Erythroblast (primary cell): ENCODE measurements at regions not wholly inside any gene's neighbourhood (a gene's known extent, or its start where the extent isn't known, plus 50 kb on each side); places are given as distances from the start of the nearest gene placed in this dataset.

Source experiments
- GATA1 ChIP-seq: IDR thresholded peaks from 2 replicates; pipeline ENCODE4 v1.6.1; 2011; ENCODE audit warnings: low read depth, mild to moderate bottlenecking, control low read depth, low read length, moderate library complexity
- POLR2A ChIP-seq: IDR thresholded peaks from 2 replicates; pipeline ENCODE4 v1.6.1; 2011; ENCODE audit warnings: mild to moderate bottlenecking, low read length

DNA sequence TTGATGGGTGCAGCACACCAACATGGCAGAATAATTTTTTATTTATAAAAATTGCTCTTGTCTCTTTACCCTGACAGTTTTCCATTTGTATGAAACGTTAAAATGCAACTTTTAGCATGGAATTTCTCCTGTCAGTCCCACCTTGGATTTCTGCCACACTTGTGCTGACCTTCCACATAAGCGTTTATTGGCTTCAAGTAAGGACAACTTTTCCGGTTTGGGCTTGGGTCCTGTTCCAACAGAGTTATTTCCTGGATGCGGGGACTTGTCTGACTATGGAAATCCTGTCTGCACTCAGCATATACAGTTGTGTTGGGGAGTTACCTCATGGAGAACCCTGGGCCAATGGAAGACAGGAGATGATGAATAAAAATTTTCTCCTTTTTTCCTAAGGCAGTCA is 294.7 kb downstream of the NAF1 start:
- TF ChIP-seq POLR2A (no peak), GATA1 (no peak)
